GM18505 (cell line): ENCODE measurements at regions not wholly inside any gene's neighbourhood (a gene's known extent, or its start where the extent isn't known, plus 50 kb on each side); places are given as distances from the start of the nearest gene placed in this dataset.
"Not testable (repeated sequence)": the region's sequence is repeated elsewhere in the genome, so short reads cannot be mapped to it uniquely, and the experiment has no call there.

Source experiments
- ATAC-seq: cut with Tn5 transposase; IDR thresholded peaks from one replicate; pipeline ENCODE4 v1.9.1; 2021; ENCODE audit not compliant: unreplicated experiment
- POLR2A ChIP-seq: IDR thresholded peaks from 4 replicates; pipeline ENCODE4 v1.6.1; 2011; ENCODE audit warnings: borderline replicate concordance; ENCODE audit not compliant: insufficient read depth, insufficient read length; ENCODE audit errors: extremely low read depth

DNA sequence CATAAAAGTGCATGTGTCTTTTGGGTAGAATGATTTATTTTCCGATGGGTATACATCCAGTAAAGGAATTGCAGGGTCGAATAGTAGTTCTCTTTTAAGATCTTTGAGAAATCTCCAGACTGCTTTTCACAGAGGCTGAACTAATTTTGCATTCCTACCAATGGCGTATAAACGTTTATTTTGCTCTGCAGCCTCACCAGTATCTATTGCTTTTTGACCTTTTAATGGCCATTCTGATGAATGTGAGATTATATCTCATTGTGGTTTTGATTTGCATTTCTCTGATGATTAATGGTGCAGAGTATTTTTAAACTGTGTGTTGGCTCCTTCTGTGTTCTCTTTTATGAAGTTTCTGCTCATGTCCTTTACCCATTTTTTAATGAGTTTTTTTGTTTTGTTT lies 1020.1 kb downstream of the NXPH1 start:
- ATAC-seq: no peak
- no peak for TF ChIP-seq POLR2A

DNA sequence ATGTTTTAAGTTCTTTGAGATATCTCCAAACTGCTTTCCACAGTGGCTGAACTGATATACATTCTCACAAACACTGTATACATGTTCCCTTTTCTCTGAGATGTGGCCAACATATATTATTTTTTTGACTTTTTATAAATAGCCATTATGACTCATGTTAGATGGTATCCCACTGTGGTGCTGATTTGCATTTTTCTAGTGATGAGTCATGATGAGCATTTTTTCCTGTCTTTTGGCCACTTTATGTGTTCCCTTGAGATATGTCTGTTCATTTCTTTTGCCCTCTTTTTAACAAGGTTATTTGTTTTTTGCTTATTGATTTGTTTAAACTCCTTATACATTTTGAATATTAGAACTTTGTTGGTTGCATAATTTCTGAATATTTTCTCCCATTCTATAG lies 1055.1 kb downstream of the NXPH1 start:
- no peak for ATAC-seq
- no peak for TF ChIP-seq POLR2A

DNA sequence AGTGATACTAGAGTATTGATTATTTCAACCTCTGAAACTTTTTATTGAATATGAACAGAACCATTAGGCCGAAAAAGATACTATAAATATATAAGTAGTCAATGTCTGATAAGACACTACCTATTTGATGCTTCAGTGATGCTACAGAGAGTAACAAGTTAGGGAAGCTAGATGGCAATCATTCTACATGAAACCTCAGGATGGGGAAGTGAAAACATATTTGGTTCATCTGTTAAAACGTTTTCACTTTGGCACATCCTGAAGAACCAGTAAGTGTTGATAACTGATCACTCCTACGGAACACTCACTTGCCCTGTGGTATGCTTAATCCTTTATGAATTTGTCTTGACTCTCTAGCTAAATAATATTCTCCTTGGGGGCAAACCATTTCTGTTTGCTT lies 1064.9 kb downstream of the NXPH1 start:
- TF ChIP-seq POLR2A: no peak
- peak; percentile 83 for ATAC-seq

DNA sequence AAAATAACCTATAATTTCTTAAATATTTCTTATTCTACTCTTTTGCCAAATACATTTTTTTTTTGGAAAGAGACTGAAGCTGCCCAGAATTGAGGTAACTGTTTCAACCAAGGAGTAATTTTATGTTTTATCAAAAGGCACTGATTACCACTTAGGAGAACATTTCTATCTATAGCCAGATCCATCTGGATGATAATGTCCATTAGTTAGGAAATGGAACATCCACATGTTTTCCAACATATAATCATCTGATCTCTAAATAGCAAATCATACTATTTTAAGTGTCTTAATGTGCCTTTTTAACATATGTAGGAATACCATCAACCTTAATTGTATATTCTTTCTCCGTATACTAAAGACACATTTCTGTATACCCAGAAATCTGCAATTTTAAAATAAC lies 1068.9 kb downstream of the NXPH1 start:
- no peak for TF ChIP-seq POLR2A
- no peak for ATAC-seq

DNA sequence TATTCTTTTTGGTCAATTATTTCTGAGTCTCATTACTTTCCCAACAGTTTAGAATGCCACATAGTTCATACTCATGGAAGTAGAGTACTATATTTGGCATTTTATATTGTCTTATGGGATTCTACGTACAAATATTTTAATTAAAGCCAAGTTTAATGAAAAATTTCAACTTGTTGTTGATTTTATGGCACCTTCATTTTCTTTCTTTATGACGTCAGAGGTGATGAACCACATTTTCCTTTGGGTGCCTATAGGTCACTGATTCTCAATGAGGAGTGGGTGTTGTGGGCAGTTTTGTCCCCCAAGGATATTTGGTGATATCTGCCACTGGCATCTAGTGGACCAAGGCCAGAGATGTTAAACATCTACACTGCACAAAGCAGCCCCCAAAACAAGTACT lies 1071.3 kb downstream of the NXPH1 start:
- ATAC-seq: no peak

DNA sequence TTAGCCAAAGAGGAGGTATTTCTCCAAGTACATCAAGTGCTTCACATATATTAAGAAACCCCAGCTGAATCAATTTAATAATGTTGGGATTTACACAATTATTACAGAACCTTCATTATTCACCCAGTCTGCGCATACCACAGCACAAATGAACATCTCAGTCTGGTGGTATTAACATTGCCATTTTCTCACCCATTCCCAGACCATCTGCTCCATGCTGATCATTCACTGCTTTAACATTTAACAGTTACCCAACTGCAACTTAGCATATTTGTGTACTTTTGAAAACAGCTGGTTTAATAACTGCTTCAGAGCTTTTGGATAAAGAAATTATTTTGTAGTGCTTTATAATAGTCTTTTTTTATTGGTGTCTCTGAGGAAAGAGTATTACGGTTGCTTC lies 1072.1 kb downstream of the NXPH1 start:
- ATAC-seq: no peak
- TF ChIP-seq POLR2A: no peak

More for the DNA sequence above, 1071.3 kb downstream of the NXPH1 start:
- no peak for TF ChIP-seq POLR2A

DNA sequence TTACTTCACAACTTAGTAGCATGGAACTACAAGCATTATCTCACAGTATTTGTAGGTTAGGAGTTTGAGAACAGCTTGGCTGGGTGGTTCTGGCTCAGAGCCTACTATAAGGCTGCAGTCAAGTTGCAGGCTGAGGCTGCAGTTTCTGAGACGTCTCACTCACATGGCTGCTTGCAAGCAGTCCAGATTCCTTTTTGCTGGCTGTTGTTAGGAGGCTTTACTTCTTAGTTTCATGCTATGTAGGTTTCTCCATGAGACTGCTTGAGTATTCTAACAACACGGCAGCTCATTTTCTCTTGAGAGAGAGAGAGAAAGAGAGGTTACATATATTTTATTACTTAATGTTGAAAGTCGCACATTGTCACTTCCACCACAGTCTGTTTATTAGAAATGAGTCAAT lies 1073.9 kb downstream of the NXPH1 start:
- ATAC-seq: no peak
- TF ChIP-seq POLR2A: no peak

DNA sequence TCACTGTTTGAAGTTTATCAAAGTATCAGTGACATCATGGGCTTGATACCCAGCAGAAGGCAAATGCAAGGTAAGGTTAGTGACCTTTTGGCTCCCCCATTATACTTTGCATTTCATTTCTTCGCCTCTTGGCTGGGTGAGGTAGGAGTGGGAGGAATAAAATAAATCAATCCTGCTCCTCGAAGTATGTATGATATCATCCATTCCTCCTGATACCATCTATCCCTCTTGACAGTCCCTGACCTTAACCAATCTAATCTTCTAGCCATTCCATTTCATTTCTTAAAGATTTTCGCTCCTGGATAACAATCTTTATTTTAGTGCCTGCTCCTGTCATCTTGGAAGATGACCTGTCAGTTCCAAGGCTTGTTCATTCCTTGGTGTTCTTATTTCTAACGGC lies 1083.3 kb downstream of the NXPH1 start:
- no peak for ATAC-seq
- no peak for TF ChIP-seq POLR2A

DNA sequence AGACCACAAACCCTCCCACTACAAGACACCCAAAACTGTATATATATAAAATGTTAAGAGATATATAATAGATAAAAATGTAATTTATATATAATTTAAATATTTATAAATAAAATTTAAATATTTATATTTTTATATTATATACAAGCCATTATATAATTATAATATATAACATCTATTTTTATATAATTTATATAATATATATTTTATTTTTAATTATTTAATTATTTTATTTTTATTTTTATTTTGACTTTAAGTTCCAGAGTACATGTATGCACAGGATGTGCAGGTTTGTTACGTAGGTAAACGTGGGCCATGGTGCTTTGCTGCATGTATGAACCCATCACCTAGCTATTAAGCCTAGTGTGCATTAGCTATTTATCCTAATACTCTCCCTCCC lies 1090.2 kb downstream of the NXPH1 start:
- no peak for ATAC-seq
- TF ChIP-seq POLR2A: no peak

DNA sequence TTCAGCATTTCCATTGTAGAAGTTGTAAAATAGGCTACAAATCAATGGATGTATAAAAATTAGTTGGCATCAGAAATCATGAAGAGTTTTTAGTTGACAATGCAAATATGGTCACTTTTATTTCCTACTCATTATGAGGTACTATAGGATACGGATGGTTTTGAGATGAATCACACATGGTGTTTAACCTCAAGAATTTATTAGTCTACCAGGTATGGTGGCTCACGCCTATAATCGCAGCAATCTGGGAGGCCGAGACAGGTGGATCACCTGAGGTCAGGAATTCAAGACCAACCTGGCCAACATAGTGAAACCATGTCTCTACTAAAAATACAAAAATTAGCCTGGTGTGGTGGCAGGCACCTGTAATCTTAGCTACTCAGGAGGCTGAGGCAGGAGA lies 1119.0 kb downstream of the NXPH1 start:
- ATAC-seq: not testable (repeated sequence)

DNA sequence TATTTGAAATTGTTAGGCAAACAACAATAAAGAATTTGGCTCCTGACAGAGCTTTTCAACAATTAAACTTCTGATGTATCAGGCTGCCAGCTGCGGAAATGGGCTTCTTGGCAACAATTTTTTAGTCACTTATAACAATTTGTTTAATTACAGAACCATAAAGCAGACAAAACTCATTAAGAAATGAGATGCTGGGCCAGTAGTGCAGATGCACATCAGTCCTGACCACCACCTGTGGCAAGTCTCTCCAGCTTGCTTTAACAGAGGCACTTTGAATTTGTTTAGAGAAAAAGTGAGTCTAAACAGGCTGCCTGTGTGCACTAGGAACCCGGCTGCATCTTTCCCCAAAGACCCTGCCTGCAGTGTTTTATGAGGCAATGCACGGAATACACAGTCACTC lies 1124.4 kb downstream of the NXPH1 start:
- no peak for ATAC-seq
- no peak for TF ChIP-seq POLR2A

DNA sequence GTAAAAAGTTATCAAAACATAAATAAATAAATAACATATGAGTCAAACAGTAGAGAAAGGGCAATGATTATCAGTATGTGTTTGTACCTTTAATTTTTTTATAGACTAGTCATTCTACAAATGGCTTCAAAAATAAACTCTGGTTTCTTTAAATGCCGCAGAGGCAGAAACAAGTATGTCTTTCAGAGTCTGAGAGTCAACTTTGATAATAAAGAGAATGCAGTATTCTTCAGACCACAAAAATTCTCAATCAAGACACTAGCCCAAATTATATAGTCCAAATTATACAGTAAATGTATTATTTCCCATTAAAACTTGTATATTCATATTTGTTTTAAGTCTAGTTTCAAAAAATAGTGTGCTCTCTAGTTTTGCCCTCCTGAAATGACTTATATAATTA lies 1142.3 kb downstream of the NXPH1 start:
- TF ChIP-seq POLR2A: no peak
- ATAC-seq: no peak

DNA sequence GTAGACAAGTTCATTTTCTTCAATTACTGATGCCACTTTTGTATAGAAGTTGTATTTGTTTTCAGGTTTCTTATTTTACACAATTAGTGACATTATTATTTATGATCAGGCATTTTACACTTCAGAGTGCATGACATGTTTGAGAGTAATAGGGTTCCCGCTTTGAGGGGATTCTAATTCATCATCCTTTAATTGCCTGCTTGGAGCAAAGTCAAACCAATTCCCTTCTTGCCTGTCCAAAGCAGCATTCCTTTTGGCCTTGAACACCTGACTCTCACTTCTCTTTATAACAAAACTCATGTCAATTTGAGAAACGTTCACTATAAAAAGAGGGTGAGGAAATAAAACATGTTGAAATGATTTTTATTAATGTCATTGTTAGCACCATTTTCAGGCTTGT lies 1149.4 kb downstream of the NXPH1 start:
- TF ChIP-seq POLR2A: no peak
- ATAC-seq: no peak

DNA sequence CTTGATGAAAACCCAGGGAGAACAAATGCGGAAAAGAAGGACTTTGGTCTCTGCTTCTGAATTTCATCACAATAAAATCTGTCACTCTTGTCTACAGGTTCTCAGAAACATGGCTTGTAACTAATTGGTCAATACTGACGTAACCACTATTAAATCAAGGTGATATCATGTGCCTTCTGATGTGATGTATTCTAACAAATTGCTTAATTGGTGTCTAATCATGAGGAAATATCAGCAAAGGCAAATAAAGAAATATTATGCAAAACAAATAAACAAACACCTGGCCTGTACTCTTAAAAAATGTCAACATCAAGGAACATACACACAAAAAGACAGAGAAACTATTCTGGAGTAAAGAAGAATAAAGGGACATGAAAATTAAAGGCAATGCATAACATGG lies 1165.0 kb downstream of the NXPH1 start:
- no peak for ATAC-seq
- no peak for TF ChIP-seq POLR2A

DNA sequence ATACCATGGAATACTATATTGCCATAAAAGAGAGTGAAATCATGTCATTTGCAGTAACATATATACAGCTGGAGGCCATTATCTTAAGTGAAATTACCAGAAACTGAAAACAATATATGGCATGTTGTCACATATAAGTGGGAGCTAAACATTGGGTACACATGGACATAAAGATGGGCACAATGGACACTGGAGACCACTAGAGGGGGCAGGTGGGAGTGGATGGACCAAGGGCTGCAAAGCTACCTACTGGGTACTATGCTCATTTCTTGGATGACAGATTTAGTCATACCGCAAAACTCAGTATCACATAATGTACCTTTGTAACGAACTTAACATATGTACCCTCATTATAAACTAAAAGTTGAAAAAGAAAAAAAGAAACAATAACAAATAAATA lies 1167.6 kb downstream of the NXPH1 start:
- no peak for ATAC-seq
- TF ChIP-seq POLR2A: no peak
